GM12878 (cell line): ENCODE measurements at regions not wholly inside any gene's neighbourhood (a gene's known extent, or its start where the extent isn't known, plus 50 kb on each side); places are given as distances from the start of the nearest gene placed in this dataset.
"Not testable (repeated sequence)": the region's sequence is repeated elsewhere in the genome, so short reads cannot be mapped to it uniquely, and the experiment has no call there.

ENCODE experiments used
- EZH2 ChIP-seq: IDR thresholded peaks from 2 replicates; pipeline ENCODE4 v1.6.1; 2012; ENCODE audit warnings: low read depth, mild to moderate bottlenecking, control low read depth, inconsistent platforms, low read length, borderline replicate concordance; ENCODE audit not compliant: control insufficient read depth
- SMC3 ChIP-seq: IDR thresholded peaks from 2 replicates; pipeline ENCODE4 v1.6.1; 2011; ENCODE audit warnings: low read length, improper control_type of control experiment, borderline replicate concordance
- YY1 ChIP-seq: IDR thresholded peaks from 2 replicates; pipeline ENCODE4 v1.6.1; 2011; ENCODE audit warnings: low read depth, mild to moderate bottlenecking, low read length

DNA sequence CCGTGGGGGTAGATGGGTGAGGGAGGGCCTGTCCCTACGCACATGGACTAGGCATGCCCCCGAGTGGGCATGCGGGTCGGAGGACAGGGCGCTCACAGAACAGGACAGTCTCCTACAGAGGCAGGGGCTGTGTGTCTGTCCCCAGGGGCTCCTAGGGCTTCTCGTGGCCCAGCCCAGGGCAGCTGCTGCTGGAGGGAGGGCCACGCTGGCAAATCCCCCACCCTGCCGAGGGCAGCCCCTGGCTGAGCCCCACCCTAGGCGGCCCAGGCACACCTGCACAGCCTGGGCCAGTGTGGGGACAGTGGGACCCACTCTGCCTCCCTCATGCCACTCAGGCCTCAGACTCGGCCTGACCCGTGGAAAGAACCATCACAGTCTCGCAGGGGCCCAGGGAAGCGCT lies 214.6 kb downstream of the TMEM121 start:
- TF ChIP-seq YY1, EZH2, SMC3: not testable (repeated sequence)
